ENCODE measurements at regions not wholly inside any gene's neighbourhood (a gene's known extent, or its start where the extent isn't known, plus 50 kb on each side); places are given as distances from the start of the nearest gene placed in this dataset.
"Not testable (repeated sequence)": the region's sequence is repeated elsewhere in the genome, so short reads cannot be mapped to it uniquely, and the experiment has no call there.

DNA sequence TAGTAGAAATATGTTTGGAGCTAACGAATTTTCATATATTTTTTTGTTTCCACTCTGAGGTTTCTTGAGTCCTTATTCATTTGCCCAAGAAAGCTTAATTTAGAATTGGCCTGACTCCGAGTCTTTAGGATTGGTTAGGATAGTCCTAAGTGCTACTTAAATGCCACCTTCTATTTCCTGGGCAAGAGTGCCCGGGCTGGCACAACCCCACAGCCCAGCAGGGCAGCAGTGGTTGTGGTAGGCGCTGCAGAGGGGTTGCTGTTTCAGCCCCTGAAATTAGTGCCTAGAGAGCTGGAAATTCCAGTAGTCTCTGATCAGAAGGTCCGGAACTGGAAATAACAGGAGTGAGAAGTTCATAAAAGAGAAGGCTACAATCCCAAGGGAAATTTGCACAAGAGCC, 139.4 kb upstream of the TENT5A start:
- no peak for TF ChIP-seq CTCF (IDR thresholded peaks at IDR 0.05; ENCODE audit: borderline replicate concordance, insufficient read depth, low read depth, low read length)
- no peak overlapping the region for H3K4me3 ChIP-seq (ENCODE audit: low read depth, low read length)

GRCh38 chr6:81890846-81891245, 138.4 kb upstream of the TENT5A start:
- TF ChIP-seq CTCF (IDR thresholded peaks at IDR 0.05; ENCODE audit: borderline replicate concordance, insufficient read depth, low read depth, low read length), result no peak

DNA sequence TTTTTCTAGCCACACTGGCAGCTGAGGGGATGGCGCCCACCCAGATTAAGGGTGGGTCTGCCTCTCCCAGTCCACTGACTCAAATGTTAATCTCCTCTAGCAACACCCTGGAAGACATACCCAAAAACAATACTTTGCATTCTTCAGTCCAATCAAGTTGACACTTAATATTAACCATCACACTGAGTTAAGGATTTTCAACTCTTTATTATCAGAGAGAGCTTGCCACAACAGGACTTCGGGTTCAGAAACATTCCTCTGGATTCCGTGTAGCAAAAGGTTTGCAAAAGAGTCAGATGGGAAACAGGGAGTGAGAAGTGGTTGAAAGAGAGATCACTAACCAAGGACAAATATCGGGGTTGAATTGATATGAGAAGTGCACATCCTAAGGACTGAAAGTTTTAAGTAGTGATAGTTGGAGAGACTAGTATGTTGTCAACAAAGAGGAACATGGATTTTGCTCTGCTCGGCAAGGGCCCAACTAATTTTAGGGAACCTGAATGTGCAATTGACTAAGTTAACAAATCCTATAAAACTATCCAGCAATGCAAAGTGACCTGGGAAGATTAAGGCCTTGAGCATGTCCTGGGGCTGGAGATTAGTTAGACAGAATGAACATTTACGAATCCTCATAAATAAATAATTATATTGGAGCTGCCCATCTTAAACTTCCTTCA, 137.0 kb upstream of the TENT5A start:
- H3K4me3 ChIP-seq (ENCODE audit: low read depth, low read length), result no peak overlapping the region
- no peak for TF ChIP-seq CTCF (IDR thresholded peaks at IDR 0.05; ENCODE audit: borderline replicate concordance, insufficient read depth, low read depth, low read length)

More at GRCh38 chr6:81890846-81891245, 138.4 kb upstream of the TENT5A start:
- no peak overlapping the region for H3K4me3 ChIP-seq (ENCODE audit: low read depth, low read length)

DNA sequence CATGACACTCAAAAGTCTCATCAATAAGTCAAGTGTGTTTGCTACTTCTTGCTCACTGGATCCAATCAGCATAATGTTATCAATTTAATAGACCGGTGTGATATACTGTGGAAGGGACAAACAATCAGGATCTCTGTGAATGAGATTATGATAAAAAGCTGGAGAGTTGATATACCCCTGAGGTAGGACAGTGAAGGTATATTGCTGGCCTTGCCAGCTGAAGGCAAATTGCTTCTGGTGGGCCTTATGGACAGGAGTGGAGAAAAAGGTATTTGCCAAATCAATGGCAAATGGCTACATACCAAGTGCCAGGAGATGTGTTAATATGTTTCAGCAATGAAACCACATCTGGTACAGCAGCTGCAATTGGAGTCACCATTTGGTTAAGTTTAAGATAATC, 134.4 kb upstream of the TENT5A start:
- H3K4me3 ChIP-seq (ENCODE audit: low read depth, low read length), result not testable (repeated sequence)

- no peak for TF ChIP-seq CTCF (IDR thresholded peaks at IDR 0.05; ENCODE audit: borderline replicate concordance, insufficient read depth, low read depth, low read length)
- H3K4me3 ChIP-seq (ENCODE audit: low read depth, low read length), result no peak overlapping the region
These were observed 133.7 kb upstream of the TENT5A start for GRCh38 chr6:81886157-81886556.

- TF ChIP-seq CTCF (IDR thresholded peaks at IDR 0.05; ENCODE audit: borderline replicate concordance, insufficient read depth, low read depth, low read length), result no peak
- no peak overlapping the region for H3K4me3 ChIP-seq (ENCODE audit: low read depth, low read length)
These were observed 129.2 kb upstream of the TENT5A start for GRCh38 chr6:81881660-81882059.

DNA sequence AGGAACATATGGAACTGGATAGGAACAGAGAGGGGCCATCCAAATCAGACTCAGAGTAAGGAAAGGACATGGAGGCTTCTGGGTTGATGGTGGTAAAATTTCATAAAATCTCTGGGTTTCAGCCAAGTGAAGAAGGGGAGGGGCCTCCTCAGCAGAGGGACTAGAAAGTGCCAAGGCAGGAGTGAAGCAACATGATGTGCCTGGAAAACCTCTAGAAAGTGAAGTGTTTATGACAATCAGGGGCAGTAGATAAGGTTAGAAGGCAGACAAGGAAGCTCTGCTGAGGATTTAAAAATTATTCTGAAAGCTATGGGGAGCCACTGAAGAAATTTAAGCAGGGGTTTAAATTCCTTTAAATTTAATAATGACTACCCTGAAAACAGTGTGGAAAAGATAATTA, 126.0 kb upstream of the TENT5A start:
- TF ChIP-seq CTCF (IDR thresholded peaks at IDR 0.05; ENCODE audit: borderline replicate concordance, insufficient read depth, low read depth, low read length), result no peak
- no peak overlapping the region for H3K4me3 ChIP-seq (ENCODE audit: low read depth, low read length)
